ENCODE measurements at regions not wholly inside any gene's neighbourhood (a gene's known extent, or its start where the extent isn't known, plus 50 kb on each side); places are given as distances from the start of the nearest gene placed in this dataset.

DNA sequence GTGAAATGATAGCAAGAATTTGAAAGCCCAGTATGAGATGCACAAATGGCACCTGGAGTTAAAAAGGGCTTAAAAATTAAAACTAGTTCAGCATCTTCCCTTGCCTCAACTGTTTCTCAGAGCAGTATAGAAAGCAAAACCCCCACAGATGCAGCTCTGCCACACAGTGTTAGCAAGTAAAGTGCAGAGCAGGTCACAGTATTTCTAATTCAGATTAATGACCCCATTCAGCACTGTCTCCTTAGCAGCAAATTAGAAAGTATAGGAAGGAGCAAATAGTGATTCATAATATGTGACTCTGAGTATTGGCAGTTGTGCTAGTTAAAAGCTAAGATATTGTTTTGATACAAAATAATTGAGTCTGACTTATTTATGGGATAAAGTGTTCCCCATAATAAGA lies 73.8 kb upstream of the CCDC85A start:
- H3K4me3 ChIP-seq (ENCODE audit: low read depth, low read length): no peak overlapping the region
- no peak for DNase-seq (ENCODE audit: low read depth)
- TF ChIP-seq, protein P1, sequence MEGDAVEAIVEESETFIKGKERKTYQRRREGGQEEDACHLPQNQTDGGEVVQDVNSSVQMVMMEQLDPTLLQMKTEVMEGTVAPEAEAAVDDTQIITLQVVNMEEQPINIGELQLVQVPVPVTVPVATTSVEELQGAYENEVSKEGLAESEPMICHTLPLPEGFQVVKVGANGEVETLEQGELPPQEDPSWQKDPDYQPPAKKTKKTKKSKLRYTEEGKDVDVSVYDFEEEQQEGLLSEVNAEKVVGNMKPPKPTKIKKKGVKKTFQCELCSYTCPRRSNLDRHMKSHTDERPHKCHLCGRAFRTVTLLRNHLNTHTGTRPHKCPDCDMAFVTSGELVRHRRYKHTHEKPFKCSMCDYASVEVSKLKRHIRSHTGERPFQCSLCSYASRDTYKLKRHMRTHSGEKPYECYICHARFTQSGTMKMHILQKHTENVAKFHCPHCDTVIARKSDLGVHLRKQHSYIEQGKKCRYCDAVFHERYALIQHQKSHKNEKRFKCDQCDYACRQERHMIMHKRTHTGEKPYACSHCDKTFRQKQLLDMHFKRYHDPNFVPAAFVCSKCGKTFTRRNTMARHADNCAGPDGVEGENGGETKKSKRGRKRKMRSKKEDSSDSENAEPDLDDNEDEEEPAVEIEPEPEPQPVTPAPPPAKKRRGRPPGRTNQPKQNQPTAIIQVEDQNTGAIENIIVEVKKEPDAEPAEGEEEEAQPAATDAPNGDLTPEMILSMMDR (IDR thresholded peaks at IDR 0.05; ENCODE audit: low read depth, low read length): no peak
- no peak for TF ChIP-seq MYC (IDR thresholded peaks at IDR 0.05; ENCODE audit: low read depth, low read length)
- no peak for TF ChIP-seq POLR2A (IDR thresholded peaks at IDR 0.05; ENCODE audit: extremely low read depth, insufficient read length)
- TF ChIP-seq, protein P2, sequence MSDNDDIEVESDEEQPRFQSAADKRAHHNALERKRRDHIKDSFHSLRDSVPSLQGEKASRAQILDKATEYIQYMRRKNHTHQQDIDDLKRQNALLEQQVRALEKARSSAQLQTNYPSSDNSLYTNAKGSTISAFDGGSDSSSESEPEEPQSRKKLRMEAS (IDR thresholded peaks at IDR 0.05; ENCODE audit: low read depth, low read length): no peak

DNA sequence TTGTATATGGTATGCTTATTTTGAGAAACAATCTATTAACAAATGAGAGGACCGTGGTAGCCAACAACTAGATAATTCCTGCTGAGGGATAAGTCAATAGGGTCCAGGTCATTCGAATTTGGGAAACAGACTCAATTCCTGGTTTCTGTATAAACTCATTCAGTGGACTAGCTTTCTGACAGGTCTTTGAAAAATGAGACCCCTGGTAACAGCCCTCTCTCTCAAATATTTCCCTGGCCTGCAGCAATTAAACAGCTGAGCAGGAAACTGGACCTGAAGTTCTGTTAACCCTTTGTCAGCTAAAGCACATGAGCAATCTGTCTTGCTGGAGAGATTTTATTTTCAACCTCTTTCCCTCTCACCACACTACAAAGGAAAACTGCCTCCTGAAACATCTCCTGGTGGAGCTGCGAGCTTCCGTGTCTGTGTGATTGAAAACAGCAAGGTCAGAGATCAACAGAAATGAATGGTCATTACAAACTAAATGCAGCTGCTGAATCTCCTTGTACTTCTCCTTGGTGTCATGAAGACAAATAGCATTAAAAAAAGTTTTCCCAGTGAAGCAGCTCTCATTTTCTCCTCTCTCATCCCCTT lies 70.3 kb upstream of the CCDC85A start:
- no peak overlapping the region for H3K4me3 ChIP-seq (ENCODE audit: low read depth, low read length)
- TF ChIP-seq, protein P1 (IDR thresholded peaks at IDR 0.05; ENCODE audit: low read depth, low read length): no peak
- TF ChIP-seq POLR2A (IDR thresholded peaks at IDR 0.05; ENCODE audit: extremely low read depth, insufficient read length) (no peak), MYC (IDR thresholded peaks at IDR 0.05; ENCODE audit: low read depth, low read length) (no peak)
- TF ChIP-seq, protein P2 (IDR thresholded peaks at IDR 0.05; ENCODE audit: low read depth, low read length): no peak
- no peak for DNase-seq (ENCODE audit: low read depth)

DNA sequence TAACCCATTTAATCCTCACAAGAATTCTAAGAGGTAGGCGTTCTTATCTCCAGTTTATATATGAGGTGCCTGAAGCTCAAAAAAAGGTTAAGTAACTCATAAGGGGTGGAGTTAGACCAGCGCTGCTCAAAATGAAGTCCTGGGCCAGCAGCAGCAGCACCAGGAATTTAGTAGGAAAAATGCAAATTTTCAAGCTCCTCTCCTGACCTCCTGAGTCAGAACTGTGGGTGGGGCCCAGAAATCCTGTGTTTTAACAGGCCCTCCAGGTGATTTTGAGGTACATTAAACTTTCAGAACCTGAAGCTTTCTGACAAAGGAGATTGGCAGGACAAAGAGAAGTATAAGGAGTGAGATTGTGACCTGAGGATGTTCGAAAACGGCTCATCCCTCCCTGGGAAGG lies 66.0 kb upstream of the CCDC85A start:
- DNase-seq (ENCODE audit: low read depth): no peak
- TF ChIP-seq POLR2A (IDR thresholded peaks at IDR 0.05; ENCODE audit: extremely low read depth, insufficient read length): no peak
- TF ChIP-seq, protein P2 (IDR thresholded peaks at IDR 0.05; ENCODE audit: low read depth, low read length): no peak
- TF ChIP-seq, protein P1 (IDR thresholded peaks at IDR 0.05; ENCODE audit: low read depth, low read length): no peak
- TF ChIP-seq MYC (IDR thresholded peaks at IDR 0.05; ENCODE audit: low read depth, low read length): no peak
- no peak overlapping the region for H3K4me3 ChIP-seq (ENCODE audit: low read depth, low read length)

DNA sequence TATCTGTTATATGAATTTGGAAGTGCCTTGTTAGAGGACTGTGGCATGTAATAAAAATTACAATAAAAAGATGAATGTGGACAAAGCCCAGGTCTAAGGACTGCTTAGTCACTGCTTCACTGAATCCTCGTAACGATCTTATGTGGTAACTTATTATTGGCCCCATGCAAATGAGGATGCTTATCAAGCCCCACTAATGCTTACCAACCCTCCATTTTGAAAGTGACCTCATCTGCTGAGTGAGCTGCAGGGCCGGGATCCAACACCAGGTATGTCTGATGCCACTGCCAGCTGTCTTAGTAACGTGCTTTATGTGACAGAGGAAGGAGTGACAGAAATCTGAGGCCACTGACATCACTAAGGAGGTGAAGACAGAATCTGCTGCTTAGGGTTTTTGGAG lies 65.3 kb upstream of the CCDC85A start:
- no peak for DNase-seq (ENCODE audit: low read depth)
- TF ChIP-seq, protein P2 (IDR thresholded peaks at IDR 0.05; ENCODE audit: low read depth, low read length): no peak
- TF ChIP-seq MYC (IDR thresholded peaks at IDR 0.05; ENCODE audit: low read depth, low read length) (no peak), POLR2A (IDR thresholded peaks at IDR 0.05; ENCODE audit: extremely low read depth, insufficient read length) (no peak)
- TF ChIP-seq, protein P1 (IDR thresholded peaks at IDR 0.05; ENCODE audit: low read depth, low read length): no peak
- H3K4me3 ChIP-seq (ENCODE audit: low read depth, low read length): no peak overlapping the region

DNA sequence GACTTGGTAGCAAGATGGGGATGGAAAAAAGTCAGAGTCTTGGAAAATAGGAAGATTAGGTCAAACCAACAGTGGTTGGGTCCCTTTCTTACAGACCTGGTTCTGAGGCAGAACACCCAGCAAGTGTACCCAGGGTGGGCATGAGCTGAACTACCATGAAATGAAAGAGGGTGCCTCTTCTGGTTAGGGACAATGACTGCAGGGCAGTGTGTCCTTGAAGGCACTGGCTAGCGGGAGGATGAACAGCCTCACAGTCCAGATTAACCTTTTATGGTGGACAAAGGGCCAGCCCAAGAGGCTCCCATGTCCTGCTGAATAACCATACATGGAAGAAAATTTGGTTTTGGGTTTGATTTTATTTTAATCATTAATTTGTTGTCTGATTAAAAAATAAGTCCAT lies 61.8 kb upstream of the CCDC85A start:
- TF ChIP-seq MYC (IDR thresholded peaks at IDR 0.05; ENCODE audit: low read depth, low read length): no peak
- no peak for TF ChIP-seq POLR2A (IDR thresholded peaks at IDR 0.05; ENCODE audit: extremely low read depth, insufficient read length)
- DNase-seq (ENCODE audit: low read depth): no peak
- no peak overlapping the region for H3K4me3 ChIP-seq (ENCODE audit: low read depth, low read length)

DNA sequence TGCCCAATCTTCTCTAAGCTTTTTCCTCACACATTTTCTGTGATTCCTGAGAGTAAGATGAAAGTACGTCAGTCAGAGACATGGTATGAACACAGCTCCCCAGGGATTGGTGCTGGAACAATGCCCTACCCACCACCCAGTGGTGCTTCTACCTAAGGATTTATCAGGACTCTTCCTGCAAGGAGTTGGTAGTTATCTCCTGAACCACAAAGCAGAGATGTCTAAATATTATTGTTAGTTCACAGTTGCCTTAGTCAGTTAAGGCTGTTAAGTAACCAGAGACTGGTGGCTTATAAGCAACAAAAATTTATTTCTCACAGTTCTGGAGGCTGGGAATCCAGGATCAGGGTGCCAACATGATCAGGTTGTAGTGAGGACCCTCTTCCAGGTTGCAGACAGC lies 60.3 kb upstream of the CCDC85A start:
- TF ChIP-seq, protein P2 (IDR thresholded peaks at IDR 0.05; ENCODE audit: low read depth, low read length): no peak
- TF ChIP-seq POLR2A (IDR thresholded peaks at IDR 0.05; ENCODE audit: extremely low read depth, insufficient read length) (no peak), MYC (IDR thresholded peaks at IDR 0.05; ENCODE audit: low read depth, low read length) (no peak)
- TF ChIP-seq, protein P1 (IDR thresholded peaks at IDR 0.05; ENCODE audit: low read depth, low read length): no peak
- no peak for DNase-seq (ENCODE audit: low read depth)
- H3K4me3 ChIP-seq (ENCODE audit: low read depth, low read length): no peak overlapping the region
